Psoas muscle (tissue), 7 donors: ENCODE measurements at regions not wholly inside any gene's neighbourhood (a gene's known extent, or its start where the extent isn't known, plus 50 kb on each side); places are given as distances from the start of the nearest gene placed in this dataset.

ENCODE experiments used
- ATAC-seq, 4 donors: fragments of 200-7000 bp; cut with Tn5 transposase; one replicate each; pipeline ENCODE4 v1.9.1; 2020; ENCODE audit warnings: moderate library complexity in 3 of 4, mild to moderate bottlenecking in 2 of 4
- DNase-seq, 2 donors: peaks; one replicate each; pipeline ENCODE4 v3.0.0-alpha.2; 2020
- H3K27ac ChIP-seq: fragments of 200-600 bp; one replicate; pipeline ENCODE4 v1.8.0; 2022
- H3K27me3 ChIP-seq, 3 donors: fragments of 200-600 bp in 1 of 3; one replicate each; pipeline versions ENCODE4 v1.6.1 to v1.8.0; 2013 to 2022; ENCODE audit warnings: low read length in 2 of 3, mild to moderate bottlenecking in 2 of 3, moderate library complexity in 1 of 3; ENCODE audit not compliant: insufficient read depth in 3 of 3
- H3K36me3 ChIP-seq, 2 donors: fragments of 200-600 bp in 1 of 2; one replicate each; pipeline versions ENCODE4 v1.6.1 to v1.8.0; 2013 to 2022; ENCODE audit warnings: low read depth in 1 of 2, mild to moderate bottlenecking in 1 of 2, moderate library complexity in 1 of 2; ENCODE audit not compliant: insufficient read depth in 1 of 2
- H3K4me1 ChIP-seq: fragments of 200-600 bp; one replicate; pipeline ENCODE4 v1.8.0; 2022
- H3K4me3 ChIP-seq: fragments of 200-600 bp; one replicate; pipeline ENCODE4 v1.8.0; 2022; ENCODE audit warnings: mild to moderate bottlenecking
- H3K9me3 ChIP-seq: fragments of 200-600 bp; one replicate; pipeline ENCODE4 v1.8.0; 2022
- WGBS, 3 donors: extraction: QIAGEN DNeasy Blood & Tissue Kit; methylation state at CpG; one replicate each; pipeline versions ENCODE4 v1.1.6 to v1.1.7; 2013; 5-methylcytosine and 5-hydroxymethylcytosine counted together
- intact Hi-C, 2 donors: fragments of 100-400 bp; cut with DNase I; formaldehyde crosslinking; loops; one replicate each; pipeline versions ENCODE4 v1.11.0 to v1.14.2; 2022
- TF ChIP-seq, protein P1 (sequence below): fragments of 200-600 bp; IDR thresholded peaks from one replicate; pipeline ENCODE4 v1.8.0; 2022; ENCODE audit warnings: antibody characterized with exemption
- donor health status: healthy with polysubstance abuse.
- donor health status: DM: no; HTN: no; CAD: no; lungs with moderate emphysema.
- donor health status: Bipolar disorder and iron deficiency.
- donor health status: healthy.
- donor health status: DM: yes; HTN: yes; CAD: no.
- donor health status: DM: no; HTN: no; CAD: no.
- donor health status: DM: yes; HTN: yes; CAD: no.

DNA sequence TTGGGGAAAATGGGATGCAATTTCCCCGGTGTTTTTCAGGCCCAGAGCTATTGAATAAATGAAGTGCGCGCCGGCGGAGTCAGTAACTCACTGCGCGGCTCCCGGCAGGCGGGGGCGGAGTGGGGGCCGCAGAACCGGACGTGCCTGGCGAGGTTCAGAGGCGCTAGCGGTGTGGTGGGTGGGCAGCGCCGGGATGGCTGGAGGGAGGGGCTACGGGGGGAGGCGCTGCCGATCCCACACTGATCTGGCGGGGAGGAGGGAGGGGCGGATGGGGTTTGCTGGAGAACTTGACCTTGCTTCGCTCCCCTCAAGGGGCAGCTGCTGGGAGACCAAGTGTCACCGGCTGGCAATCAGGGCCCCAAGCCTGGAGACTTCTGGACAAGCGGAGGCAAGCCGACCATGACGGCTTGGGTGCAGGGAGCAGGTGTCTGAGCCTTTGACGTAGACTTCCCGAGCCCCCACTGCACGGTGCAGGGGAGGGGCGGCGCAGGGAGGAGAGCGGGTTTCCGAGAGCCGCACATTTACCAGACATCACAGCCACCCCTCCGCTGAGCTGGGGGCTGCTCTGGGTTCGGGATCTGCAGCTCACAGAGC is 174.1 kb upstream of the RTL1 start:
- DNase-seq = no peak
- Histone ChIP-seq H3K27me3 (peaks cover 0 to 43% (median 17%) of the 10 kb centered on the region in 3 donors), H3K27ac (no peak overlapping the region), H3K9me3 (peaks cover 7% of the 10 kb centered on the region), H3K36me3 (no peaks in the 10 kb centered on the region), H3K4me1 (no peaks in the 10 kb centered on the region), H3K4me3 (no peak overlapping the region)
- ATAC-seq = no peak
- WGBS, 3 donors = 4 to 6% (median 6%) methylated on average over 31 to 38 of the region's 38 CpGs
- TF ChIP-seq, protein P1, sequence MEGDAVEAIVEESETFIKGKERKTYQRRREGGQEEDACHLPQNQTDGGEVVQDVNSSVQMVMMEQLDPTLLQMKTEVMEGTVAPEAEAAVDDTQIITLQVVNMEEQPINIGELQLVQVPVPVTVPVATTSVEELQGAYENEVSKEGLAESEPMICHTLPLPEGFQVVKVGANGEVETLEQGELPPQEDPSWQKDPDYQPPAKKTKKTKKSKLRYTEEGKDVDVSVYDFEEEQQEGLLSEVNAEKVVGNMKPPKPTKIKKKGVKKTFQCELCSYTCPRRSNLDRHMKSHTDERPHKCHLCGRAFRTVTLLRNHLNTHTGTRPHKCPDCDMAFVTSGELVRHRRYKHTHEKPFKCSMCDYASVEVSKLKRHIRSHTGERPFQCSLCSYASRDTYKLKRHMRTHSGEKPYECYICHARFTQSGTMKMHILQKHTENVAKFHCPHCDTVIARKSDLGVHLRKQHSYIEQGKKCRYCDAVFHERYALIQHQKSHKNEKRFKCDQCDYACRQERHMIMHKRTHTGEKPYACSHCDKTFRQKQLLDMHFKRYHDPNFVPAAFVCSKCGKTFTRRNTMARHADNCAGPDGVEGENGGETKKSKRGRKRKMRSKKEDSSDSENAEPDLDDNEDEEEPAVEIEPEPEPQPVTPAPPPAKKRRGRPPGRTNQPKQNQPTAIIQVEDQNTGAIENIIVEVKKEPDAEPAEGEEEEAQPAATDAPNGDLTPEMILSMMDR = no peak
- intact Hi-C loops = no loop called here

- intact Hi-C loops = no loop called here
- DNase-seq = no peak
- H3K27me3 ChIP-seq = peaks cover 0 to 40% (median 19%) of the 10 kb centered on the region in 3 donors
- ATAC-seq = no peak
- 69 to 72% (median 71%) methylated on average over 8 of the region's 8 CpGs for WGBS, 3 donors
- no peaks in the 10 kb centered on the region for H3K4me1 ChIP-seq
- H3K9me3 ChIP-seq = peaks cover 7% of the 10 kb centered on the region
- no peaks in the 10 kb centered on the region for H3K36me3 ChIP-seq
- TF ChIP-seq, protein P1 = no peak
- H3K4me3 ChIP-seq = no peak overlapping the region
- H3K27ac ChIP-seq = no peak overlapping the region
These were observed 174.8 kb upstream of the RTL1 start for GRCh38 chr14:101078170-101078891.

- Histone ChIP-seq H3K4me1 (no peaks in the 10 kb centered on the region), H3K9me3 (peaks cover 7% of the 10 kb centered on the region), H3K4me3 (no peak overlapping the region), H3K27me3 (peaks cover 0 to 36% (median 20%) of the 10 kb centered on the region in 3 donors), H3K27ac (no peak overlapping the region), H3K36me3 (no peaks in the 10 kb centered on the region)
- WGBS, 3 donors = 77 to 85% (median 81%) methylated on average over 9 of the region's 9 CpGs
- TF ChIP-seq, protein P1 = no peak
- DNase-seq (no peak), ATAC-seq (no peak)
- intact Hi-C loops = no loop called here
These were observed 175.3 kb upstream of the RTL1 start for GRCh38 chr14:101078892-101079221.

DNA sequence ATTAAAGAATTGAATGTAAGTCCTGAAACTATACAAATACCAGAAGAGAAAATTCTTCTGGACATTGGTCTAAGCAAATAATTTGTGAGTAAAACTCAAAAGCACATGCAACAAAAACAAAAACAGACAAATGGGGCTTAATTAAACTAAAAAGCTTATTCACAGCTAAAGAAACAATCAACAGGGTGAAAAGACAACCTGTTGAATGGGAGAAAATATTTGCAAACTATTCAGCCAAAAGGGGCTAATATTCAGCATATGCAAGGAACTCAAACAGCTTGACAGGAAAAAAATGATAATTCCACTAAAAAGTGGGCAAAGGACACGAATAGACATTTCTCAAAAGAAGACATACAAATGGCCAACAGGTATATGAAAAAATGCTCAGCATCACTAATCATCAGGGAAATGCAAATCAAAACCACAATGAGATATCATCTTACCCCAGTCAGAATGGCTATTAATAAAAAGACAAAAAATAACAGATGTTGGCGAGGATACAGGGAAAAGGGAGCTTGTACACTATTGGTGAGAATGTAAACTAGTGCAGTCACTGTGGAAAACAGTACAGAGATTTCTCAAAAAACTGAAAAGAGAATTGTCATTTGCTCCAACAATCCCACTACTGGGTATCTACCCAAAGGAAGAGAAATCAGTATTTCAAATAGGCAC is 177.5 kb upstream of the RTL1 start:
- TF ChIP-seq, protein P1 = no peak
- WGBS, 3 donors = 69 to 94% (median 94%) methylated on average over 2 of the region's 2 CpGs
- DNase-seq (no peak), ATAC-seq (no peak)
- Histone ChIP-seq H3K27me3 (peaks cover 0 to 32% (median 16%) of the 10 kb centered on the region in 3 donors), H3K4me1 (no peaks in the 10 kb centered on the region), H3K4me3 (no peak overlapping the region), H3K27ac (no peak overlapping the region), H3K36me3 (no peaks in the 10 kb centered on the region), H3K9me3 (peaks cover 7% of the 10 kb centered on the region)
- intact Hi-C loops = no loop called here
